DMS153 (cell line): ENCODE measurements at regions not wholly inside any gene's neighbourhood (a gene's known extent, or its start where the extent isn't known, plus 50 kb on each side); places are given as distances from the start of the nearest gene placed in this dataset.
"Not testable (repeated sequence)": the region's sequence is repeated elsewhere in the genome, so short reads cannot be mapped to it uniquely, and the experiment has no call there.

ENCODE experiments used
- DNase-seq: peaks from one replicate; lab custom pipeline; 2025; lab: John Stamatoyannopoulos, UW

DNA sequence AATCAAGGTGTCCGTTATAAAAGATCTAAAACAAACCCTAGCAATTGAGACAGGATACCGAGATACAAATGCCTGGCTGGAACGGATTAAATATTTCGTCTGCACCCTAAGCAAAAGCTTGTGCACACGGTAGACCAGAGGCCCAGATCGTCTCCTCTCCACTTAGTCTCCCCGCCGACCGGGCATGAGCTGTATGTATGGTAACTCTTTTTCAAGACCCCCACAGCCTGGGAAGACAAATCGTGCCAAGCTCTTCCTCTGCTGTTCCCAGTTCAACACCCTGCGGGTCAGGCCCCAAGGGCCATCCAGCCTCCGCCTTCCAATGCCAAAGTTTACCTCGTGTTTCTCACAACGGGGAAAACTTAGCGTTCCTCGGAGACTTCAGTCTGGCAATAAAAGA is 285.7 kb upstream of the GALNT17 start:
- DNase-seq: no peak

DNA sequence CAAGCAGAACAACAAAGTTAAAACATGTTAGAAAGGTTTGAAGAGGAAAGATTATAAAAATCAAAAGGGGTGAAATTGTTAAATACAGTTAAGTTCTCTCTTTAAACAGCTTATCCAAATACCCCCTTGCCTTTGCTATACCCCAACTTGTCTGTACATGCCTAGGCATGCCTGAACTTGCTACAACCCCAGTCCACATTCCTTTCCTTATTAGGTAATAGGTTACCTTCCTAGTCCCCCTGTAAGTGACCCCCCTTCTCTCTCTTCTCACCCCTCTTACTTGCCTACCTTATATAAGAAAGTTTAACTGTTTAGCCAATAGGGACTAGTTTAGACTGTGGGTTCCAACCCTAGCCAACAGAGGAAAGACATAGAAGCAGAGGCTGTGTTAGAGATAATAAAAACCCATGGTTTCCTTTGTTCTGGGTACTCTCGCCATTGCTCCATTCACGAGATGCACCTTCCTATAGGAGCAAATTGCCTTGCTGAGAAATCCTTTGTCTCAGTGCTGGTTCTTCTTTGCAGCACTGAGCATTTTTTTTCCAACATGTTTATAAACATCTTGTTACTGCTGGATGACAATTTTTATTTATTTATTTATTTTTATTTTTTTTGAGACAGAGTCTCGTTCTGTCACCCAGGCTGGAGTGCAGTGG is 282.2 kb upstream of the GALNT17 start:
- no peak for DNase-seq

DNA sequence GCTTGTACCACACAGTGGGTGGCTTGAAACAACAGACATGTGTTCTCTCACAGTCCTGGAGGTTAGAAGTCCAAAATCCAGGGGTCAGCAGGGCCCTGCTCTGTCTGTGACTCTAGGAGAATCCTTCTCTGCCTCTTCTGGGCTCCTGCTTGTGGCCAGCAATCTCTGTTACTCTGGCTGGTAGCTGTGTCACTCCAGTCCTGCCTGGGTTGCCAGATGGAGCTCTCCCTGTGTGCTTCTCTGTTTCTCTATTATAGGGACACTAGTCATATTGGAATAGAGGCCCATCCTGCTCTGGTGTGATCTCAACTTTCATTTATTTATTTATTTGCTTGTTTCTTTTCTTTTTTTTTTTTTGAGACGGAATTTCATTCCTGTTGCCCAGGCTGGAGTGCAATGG is 276.6 kb upstream of the GALNT17 start:
- DNase-seq: no peak

DNA sequence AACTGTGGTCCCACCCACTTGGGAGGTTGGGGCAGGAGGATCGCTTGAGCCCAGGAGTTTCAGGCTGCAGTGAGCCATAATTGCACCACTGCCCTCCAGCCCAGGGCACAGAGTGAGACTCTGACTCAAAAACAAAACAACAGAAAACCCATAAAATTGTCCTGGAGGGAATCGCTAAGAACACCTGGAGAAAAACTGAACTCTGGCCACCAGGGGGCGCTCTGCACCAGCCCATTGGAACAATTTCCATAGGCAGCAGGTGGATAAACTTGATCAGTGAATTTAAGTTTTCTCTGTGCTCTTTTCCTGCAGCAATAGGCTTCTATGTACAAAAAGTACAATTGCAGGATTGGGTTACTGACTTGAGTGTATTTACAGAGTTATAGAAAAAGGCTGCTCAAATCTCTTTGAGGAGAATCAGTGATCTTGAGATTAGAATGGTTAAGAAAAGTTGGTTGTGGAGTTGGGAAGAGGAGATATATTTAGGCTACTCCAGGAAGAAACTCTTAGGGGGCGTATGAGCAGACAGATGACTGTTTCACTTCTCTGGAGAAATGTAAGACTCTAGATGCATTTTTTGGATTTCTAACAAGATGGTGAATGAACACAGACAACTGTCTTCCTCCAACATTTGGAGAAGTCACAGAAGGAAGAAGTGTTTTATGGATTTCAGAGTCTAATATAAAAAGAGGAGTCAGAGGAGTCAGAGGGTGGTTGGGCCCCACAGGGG is 274.9 kb upstream of the GALNT17 start:
- peak; percentile 6 for DNase-seq

DNA sequence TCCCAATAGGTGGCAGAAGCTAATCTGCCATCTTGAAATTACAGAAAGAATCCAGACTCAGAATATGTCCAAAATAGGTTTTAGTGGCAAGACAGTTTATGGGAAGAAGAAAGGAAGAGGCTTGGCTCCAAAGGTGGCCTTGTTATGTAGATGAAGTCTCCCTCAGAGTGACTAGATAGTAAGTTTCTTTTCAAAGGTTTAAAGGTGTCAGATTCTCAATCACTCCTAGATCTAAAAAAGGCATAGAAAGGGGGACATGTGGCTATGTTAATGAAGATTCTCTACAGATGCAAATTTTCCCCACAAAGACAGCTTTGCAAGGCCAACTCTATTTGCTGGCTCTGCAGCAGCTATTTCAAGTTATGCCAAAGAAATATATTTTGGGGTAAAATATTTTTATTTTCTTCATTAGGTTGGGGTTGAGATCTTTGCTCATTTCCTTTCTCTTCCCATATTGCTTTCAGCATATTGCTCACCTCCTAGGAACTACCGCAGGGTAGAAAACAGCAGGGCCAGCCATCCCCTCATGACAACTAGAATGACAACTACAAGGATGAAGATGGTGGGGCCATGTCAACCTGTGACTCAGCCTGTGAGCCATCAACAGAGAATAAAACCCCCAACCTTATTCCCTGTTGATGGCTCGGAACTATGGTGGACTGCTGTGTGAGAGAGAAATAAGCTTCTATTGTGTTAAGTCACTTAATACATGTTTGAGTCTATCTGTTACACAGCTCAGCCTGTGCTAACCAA is 274.0 kb upstream of the GALNT17 start:
- no peak for DNase-seq

DNA sequence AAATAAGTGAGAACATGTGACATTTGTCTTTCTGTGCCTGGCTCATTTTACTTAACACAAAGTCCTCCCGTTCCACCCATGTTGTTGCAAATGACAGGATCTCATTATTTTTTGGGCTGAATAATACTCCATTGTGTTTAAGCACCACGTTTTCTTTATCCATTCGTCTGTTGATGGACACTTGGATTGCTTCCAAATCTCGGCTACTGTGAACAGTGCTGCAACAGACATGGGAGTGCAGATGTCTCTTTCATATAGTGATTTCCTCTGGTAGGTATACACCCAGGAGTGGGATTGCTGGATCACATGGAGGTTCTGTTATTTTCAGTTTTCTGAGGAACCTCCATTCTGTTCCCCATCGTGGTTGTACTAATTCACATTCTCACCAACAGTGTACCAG is 264.4 kb upstream of the GALNT17 start:
- no peak for DNase-seq

DNA sequence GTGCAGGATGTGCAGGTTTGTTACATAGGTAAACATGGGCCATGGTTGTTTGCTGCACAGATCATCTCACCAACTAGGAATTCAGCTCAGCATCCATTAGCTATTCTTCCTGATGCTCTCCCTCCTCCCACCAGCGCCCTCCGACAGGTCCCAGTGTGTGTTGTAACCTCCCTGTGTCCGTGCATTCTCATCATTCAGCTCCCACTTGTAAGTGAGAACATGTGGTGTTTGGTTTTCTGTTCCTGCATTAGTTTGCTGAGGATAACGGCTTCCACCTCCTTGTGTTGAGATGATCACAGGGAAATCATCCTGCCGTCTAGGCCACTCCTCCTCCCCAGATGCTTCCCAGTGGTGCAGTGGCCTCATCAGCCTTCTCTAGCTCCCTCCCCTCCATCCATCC is 261.6 kb upstream of the GALNT17 start:
- DNase-seq: no peak

DNA sequence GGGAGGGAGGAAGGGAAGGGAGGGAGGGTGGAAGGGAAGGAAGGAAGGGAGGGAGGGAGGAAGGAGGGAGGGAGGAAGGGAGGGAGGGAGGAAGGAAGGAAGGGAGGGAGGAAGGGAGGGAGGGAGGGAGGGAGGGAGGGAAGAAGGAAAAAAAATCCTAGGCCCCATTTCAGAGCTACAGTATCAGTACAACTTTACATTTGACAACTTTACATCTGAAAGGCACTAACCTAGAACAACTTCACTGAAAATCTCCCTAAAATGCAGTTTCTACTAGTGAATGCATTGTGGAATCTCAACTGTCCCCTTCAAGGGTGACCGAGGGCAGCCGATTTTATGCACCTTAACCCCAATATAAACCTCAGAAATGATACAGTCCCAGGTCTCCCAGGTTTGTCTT is 259.8 kb upstream of the GALNT17 start:
- no peak for DNase-seq

DNA sequence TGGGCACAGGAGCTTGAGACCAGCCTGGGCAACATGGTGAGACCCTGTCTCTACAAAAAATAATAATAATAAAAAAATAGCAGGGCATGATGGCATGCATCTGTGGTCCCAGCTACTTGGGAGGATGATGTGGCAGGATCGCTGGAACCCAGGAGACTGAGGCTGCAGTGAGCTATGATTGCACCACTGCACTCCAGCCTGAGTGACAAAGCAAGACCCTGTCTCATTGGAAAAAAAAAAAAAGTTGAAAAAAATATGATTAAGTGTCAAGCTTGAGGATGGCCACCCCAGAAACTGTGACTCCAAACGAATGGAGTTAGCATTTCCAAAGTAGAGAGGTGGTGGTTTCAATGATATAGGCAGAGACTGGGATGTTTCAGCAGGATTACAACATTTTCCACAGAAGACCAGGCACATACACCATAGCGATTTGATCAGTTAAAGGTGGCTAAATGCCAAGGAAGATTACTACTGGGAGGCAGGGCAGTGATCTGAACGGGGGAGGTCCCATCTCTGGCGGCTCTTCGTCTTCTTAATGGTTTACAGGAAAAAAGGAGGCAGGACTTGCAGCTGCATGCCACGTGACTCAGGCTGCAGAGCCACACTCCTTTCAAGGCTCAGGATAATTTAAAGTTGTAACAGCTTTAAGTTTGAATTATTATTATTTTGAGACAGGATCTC is 250.6 kb upstream of the GALNT17 start:
- DNase-seq: no peak

DNA sequence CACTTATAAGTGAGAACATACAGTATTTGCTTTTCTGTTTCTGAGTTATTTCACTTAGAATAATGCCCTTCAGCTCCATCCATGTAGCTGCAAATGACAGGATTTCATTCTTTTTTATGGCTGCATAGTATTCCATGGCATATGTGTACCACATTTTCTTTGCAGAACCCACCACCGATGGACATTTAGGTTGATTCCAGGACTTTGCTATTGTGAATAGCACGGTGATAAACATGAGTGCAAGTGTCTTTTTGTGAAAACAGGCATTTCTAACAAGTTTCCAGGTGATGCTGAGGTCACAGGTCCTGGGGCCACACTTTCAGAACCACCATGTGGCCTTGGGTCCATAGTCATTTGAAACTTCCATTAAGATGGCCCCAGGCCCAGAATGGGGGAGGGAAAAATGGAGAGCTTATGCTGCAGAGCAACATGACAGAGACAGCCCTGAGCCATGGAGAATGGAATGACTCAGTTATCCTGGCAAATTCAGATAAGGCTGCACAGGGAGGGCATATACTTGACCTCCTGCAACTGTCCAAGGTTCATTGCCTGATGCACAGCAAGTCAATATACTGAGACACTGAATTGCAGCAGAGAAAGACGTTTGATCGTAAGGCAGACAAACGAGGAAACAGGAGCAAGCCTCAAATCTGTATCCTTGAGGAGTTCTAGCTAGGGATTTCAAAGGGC is 248.0 kb upstream of the GALNT17 start:
- no peak for DNase-seq

DNA sequence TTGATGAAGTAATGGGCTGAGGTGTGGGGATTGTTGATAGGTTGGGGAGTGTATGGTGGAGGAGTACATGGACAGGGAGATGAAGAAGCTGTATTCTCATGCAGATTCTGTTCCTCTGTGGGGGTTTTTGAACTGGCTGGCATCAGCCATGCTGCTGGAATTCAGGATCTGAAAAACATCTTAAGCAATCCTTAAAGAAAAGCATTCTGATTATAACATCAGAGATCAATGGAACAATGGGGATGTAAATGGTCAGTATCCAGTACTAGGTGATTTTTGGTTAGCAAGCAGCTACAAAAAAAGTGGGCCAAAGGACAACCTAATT is 247.5 kb upstream of the GALNT17 start:
- no peak for DNase-seq

DNA sequence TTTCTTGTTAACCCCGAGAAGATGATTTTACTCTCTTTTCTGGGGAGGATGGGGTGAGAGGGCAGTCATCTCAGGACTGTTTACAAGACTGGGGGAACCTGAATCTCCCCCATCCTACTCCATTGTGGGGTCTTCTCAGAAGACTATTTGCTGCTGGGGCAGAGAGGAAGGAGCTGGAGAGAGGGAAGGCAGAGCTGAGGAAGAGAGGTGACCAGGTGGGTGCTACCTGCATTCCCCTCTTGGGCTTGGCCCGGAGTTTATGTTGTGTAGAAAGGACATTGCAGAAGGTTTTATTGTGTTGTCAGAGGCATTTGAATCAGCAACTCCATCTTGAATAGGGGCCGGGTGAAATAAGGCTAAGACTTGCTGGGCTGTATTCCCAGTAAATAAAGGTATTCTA is 247.1 kb upstream of the GALNT17 start:
- no peak for DNase-seq

DNA sequence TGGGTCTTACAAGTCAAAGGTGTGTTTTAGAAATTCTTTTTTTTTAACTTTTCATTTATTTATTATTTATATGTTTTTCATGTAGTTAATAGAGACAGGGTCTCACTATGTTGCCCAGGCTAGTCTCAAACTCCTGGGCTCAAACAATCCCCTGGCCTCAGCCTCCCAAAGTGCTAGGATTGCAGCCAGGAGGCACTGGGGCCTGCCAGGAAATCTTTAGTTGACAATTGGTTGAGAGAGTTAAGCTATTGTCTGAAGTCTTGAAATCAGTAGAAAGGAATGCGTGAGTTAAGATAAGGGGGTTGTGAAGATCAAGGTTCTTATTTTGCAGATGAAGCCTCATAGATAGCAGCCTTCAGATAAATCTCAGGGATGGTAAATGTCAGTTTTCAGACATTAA is 245.4 kb upstream of the GALNT17 start:
- no peak for DNase-seq

DNA sequence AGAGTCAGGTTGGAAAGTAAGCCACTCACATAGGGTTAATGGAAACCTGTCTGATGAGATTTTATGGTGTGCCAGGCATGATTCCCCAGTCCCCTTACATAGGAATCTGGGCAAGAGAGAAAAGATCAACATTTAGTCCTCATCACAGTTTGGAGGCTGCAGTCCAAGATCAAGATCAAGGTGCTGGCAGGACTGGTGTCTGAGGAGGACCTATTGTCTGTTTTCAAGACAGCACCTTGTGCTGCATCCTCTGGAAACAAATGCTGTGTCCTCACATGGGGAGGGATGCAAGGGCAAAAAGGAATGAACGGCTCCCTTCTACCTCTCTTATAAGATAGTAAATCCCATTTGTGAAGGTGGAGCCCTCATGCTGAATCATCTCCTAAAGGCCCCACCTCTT is 244.8 kb upstream of the GALNT17 start:
- no peak for DNase-seq

DNA sequence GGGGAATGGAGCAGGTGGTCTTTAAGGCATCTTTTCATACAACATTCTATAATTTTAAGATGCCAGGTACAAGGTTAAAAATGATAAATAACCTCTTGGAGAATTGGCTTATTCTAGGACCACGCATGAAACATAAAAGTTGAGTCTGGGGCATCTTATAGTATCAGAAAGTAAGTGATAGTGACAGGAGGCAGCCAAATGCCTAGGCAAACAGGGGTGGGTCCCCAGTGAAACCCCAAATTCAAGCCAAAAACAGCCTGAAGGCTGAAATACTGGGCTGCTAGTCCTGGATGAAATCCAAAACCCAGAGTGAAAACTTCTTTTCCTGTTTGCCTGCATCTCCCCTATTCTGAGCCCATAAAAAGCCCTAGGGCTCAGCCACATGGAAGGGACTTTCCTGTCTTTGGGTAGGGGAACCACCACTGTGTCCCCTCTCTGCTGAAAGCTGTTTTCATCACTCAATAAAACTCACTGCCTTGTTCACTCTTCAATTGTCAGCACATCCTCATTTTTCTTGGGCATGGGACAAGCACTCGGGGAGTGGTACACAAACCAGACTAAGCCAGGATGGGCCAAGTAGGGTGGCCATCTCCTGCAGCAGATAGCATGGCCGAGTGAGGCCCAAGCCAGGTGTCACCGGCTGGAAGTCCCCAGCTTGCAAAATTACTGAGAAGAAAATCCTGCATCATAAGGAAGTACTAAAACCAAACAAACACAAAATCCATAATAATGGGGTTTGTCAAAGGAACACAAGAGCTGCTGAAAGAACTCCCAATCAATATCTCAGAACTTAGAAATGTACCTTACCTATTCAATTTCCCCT is 241.6 kb upstream of the GALNT17 start:
- no peak for DNase-seq

DNA sequence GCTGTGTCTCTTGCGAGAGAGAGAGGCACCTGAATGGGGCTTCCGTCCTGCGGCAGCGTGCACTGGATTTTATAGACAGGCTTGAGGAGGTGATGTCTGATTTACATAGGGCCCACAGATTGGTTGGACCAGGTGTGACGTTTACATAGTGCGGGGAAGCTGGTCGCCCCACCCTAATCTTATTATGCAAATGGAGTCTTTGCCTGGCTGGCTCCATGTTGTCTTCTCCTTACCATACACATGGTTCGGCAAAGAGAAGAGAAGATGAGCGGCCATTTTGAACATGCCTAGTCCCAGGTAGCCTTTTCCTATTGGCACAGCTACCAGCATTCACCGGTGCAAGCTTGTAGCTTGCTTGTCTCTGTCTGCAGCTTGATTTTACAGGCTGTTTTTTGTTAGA is 238.5 kb upstream of the GALNT17 start:
- DNase-seq: no peak

DNA sequence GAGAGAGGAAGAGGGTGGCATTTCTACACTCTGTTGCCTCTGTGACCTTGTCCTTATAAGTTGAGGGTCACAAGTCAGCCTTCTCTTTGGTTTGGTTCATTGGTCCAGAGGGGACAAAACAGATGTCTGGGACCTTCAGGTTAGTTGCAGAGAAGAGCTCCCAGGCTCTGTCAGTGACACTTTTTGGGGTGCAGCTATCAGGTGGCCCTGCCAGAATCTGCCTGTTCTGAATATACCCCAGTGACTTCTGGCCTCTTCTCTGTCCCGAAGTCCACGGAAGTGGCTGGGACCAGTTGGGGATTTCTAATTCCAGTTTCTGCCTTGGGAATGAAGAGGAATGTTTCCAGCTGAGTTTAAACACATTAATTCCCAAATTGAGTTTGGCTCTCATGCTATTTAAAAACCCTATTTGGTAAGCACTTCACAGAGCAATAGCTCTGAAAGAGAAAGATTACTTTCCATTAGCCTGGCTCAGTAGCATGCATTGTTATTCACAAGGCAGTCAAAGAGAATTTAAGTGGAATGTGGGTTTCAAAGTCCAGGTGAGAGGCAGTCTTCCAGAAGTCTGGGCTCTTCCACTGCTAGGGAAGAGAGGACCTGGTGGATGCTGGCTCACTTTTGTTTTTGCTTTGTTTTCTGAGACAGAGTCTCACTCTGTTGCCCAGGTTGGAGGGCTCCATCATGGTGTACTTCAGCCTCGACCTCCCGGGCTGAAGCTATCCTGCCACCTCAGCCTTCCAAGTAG is 237.8 kb upstream of the GALNT17 start:
- no peak for DNase-seq

DNA sequence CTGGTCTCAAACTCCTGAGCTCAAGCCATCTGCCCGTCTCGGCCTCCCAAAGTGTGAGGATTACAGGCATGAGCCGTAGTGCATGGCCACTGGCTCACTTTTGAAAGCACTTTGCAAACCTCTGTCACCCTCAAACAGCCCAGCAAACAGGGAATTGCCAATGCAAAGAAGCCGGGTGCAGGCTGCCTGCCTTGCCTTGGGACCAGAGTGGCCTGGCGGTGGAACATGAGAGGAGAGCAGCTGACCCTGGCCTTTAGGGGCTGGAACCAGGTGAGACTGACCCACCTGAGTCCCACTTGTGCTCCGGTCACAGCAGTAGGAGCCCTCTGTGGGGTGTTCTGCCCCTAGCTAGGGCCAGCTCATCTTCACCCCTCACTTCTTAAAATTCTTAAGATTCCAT is 237.1 kb upstream of the GALNT17 start:
- no peak for DNase-seq

DNA sequence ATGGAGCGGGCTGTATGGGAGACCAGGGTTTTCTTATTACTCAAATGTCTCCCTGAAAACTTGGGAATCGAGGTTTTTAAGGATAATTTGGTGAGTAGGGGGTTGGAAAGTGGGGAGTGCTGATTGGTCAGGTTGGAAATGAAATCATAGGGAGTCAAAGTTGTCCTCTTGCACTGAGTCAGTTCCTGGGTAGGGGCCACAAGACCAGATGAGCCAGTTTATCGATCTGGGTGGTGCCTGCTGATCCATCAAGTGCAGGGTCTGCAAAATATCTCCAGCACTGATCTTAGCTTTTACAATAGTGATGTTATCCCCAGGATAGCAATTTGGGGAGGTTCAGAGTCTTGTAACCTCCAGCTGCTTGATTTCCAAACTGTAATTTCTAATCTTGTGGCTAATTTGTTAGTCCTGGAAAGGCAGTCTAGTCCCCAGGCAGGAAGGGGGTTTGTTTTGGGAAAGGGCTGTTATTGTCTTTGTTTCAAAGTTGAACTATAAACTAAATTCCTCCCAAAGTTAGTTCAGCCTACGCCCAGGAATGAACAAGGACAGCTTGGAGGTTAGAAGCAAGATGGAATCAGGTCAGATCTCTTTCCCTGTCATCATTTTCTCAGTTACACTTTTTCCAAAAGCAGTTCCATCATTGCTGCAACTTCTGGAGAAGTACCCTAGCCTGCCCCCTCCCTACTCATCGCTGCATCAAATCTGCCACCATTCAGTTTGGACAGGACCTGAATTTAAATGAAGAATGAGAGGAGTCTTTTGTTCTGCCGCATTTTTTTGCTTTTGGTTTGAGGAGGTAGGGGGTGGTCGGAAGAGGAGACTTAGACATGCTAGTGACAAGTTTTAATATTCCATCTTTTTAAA is 236.4 kb upstream of the GALNT17 start:
- not testable (repeated sequence) for DNase-seq
